Right lobe of liver (tissue), 4 donors: ENCODE measurements at regions not wholly inside any gene's neighbourhood (a gene's known extent, or its start where the extent isn't known, plus 50 kb on each side); places are given as distances from the start of the nearest gene placed in this dataset.

Experiments
- CTCF ChIP-seq, 4 donors: fragments of 200-600 bp in 3 of 4; fragments of 450-650 bp in 1 of 4; IDR thresholded peaks; one replicate each; pipeline versions ENCODE4 v1.5.1 to v1.8.0; 2016 to 2022; ENCODE audit warnings: antibody characterized with exemption in 4 of 4, mild to moderate bottlenecking in 2 of 4
- POLR2A ChIP-seq: fragments of 450-650 bp; IDR thresholded peaks from one replicate; pipeline ENCODE4 v1.6.1; 2017; ENCODE audit warnings: antibody characterized with exemption, mild to moderate bottlenecking
- donor health status: DM: no; HTN: no; CAD: no.
- donor health status: DM: no; HTN: no; CAD: no.
- donor health status: DM: no; HTN: yes; CAD: no.

GRCh38 chr2:191748059-191748461 lies 70.1 kb downstream of the NABP1 start:
- TF ChIP-seq POLR2A (no peak), CTCF (IDR thresholded peaks at IDR 0.05) (no peak)
